ENCODE measurements at regions not wholly inside any gene's neighbourhood (a gene's known extent, or its start where the extent isn't known, plus 50 kb on each side); places are given as distances from the start of the nearest gene placed in this dataset.

GRCh38 chr5:166961913-166962312, 1329.5 kb upstream of the WWC1 start:
- ChIA-PET RAD21 (ENCODE audit: unreplicated experiment) (interaction anchor here (1.1 kb wide), 1 partner anchor 17 kb away, joined by 4 read pairs; the partner anchor contains the start of gene TENM2), SMC1A (ENCODE audit: uncharacterized antibody, unreplicated experiment) (no interaction called here), CTCF (no interaction called here), POLR2A (interaction anchor here (0.6 kb wide), 1 partner anchor 231 kb away, joined by 3 read pairs; no protein-coding TSS in a partner anchor)
- in situ Hi-C loops (cut with MboI) (no loop called here), intact Hi-C loops (cut with micrococcal nuclease; ENCODE audit: unreplicated experiment) (no loop called here)
- Histone ChIP-seq H4K20me1 (ENCODE audit: control insufficient read depth, insufficient read depth) (no peaks in the 10 kb centered on the region), H3K4me3 (no peak overlapping the region), H3K79me2 (ENCODE audit: control insufficient read depth, insufficient read depth, low read length) (no peaks in the 10 kb centered on the region), H3K27me3 (replicated peaks in 1 of 2; ENCODE audit: control insufficient read depth in 2 of 2, insufficient read depth in 2 of 2, low read length in 1 of 2) (no peaks in the 10 kb centered on the region), H3K4me1 (ENCODE audit: control insufficient read depth, insufficient read depth, low read length) (no peaks in the 10 kb centered on the region), H3K36me3 (ENCODE audit: control insufficient read depth in 2 of 2, insufficient read depth in 2 of 2, low read length in 1 of 2) (no peaks in the 10 kb centered on the region), H3K9ac (ENCODE audit: control insufficient read depth, insufficient read depth, low read length) (no peak overlapping the region), H3K27ac (ENCODE audit: control insufficient read depth, insufficient read depth) (no peak overlapping the region), H3K9me3 (replicated peaks; ENCODE audit: control insufficient read depth, insufficient read depth, low read length) (no peaks in the 10 kb centered on the region), H3K4me2 (ENCODE audit: control insufficient read depth, insufficient read depth) (no peak overlapping the region), H2AFZ (ENCODE audit: control insufficient read depth, low read depth, low read length) (no peak overlapping the region)
- WGBS (ENCODE audit: insufficient coverage, insufficient replicate concordance, low lambda C conversion rate, missing lambda C conversion rate), result 45% methylated on average over 4 of the region's 4 CpGs
- DNase-seq (ENCODE audit: low read depth, low spot score) (no peak), FAIRE-seq (no peak), ATAC-seq (no peak)
- no TSS peak for BruUV-seq (replicated peaks)
- TF ChIP-seq E2F4 (IDR thresholded peaks at IDR 0.05; ENCODE audit: low read depth, low read length) (no peak), CBX3 (IDR thresholded peaks at IDR 0.05; ENCODE audit: borderline replicate concordance, low read depth) (no peak), HDAC2 (IDR thresholded peaks at IDR 0.05) (no peak), NBN (IDR thresholded peaks at IDR 0.05) (no peak), RAD21 (IDR thresholded peaks at IDR 0.05; ENCODE audit: insufficient read depth, low read depth, low read length) (no peak), BCL11A (IDR thresholded peaks at IDR 0.05; ENCODE audit: low read depth, low read length) (no peak), SMARCA5 (IDR thresholded peaks at IDR 0.05) (no peak), RELB (IDR thresholded peaks at IDR 0.05; ENCODE audit: low read depth) (no peak), BRCA1 (IDR thresholded peaks at IDR 0.05; ENCODE audit: low read depth, low read length) (no peak)
- TF ChIP-seq, protein P1, sequence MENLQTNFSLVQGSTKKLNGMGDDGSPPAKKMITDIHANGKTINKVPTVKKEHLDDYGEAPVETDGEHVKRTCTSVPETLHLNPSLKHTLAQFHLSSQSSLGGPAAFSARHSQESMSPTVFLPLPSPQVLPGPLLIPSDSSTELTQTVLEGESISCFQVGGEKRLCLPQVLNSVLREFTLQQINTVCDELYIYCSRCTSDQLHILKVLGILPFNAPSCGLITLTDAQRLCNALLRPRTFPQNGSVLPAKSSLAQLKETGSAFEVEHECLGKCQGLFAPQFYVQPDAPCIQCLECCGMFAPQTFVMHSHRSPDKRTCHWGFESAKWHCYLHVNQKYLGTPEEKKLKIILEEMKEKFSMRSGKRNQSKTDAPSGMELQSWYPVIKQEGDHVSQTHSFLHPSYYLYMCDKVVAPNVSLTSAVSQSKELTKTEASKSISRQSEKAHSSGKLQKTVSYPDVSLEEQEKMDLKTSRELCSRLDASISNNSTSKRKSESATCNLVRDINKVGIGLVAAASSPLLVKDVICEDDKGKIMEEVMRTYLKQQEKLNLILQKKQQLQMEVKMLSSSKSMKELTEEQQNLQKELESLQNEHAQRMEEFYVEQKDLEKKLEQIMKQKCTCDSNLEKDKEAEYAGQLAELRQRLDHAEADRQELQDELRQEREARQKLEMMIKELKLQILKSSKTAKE (IDR thresholded peaks at IDR 0.05; ENCODE audit: low read depth, poor library complexity, severe bottlenecking), result no peak
- TF ChIP-seq, protein P2, sequence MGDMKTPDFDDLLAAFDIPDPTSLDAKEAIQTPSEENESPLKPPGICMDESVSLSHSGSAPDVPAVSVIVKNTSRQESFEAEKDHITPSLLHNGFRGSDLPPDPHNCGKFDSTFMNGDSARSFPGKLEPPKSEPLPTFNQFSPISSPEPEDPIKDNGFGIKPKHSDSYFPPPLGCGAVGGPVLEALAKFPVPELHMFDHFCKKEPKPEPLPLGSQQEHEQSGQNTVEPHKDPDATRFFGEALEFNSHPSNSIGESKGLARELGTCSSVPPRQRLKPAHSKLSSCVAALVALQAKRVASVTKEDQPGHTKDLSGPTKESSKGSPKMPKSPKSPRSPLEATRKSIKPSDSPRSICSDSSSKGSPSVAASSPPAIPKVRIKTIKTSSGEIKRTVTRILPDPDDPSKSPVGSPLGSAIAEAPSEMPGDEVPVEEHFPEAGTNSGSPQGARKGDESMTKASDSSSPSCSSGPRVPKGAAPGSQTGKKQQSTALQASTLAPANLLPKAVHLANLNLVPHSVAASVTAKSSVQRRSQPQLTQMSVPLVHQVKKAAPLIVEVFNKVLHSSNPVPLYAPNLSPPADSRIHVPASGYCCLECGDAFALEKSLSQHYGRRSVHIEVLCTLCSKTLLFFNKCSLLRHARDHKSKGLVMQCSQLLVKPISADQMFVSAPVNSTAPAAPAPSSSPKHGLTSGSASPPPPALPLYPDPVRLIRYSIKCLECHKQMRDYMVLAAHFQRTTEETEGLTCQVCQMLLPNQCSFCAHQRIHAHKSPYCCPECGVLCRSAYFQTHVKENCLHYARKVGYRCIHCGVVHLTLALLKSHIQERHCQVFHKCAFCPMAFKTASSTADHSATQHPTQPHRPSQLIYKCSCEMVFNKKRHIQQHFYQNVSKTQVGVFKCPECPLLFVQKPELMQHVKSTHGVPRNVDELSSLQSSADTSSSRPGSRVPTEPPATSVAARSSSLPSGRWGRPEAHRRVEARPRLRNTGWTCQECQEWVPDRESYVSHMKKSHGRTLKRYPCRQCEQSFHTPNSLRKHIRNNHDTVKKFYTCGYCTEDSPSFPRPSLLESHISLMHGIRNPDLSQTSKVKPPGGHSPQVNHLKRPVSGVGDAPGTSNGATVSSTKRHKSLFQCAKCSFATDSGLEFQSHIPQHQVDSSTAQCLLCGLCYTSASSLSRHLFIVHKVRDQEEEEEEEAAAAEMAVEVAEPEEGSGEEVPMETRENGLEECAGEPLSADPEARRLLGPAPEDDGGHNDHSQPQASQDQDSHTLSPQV (IDR thresholded peaks at IDR 0.05), result no peak

Data from GM12878 (cell line).